SK-N-SH (cell line): ENCODE measurements at regions not wholly inside any gene's neighbourhood (a gene's known extent, or its start where the extent isn't known, plus 50 kb on each side); places are given as distances from the start of the nearest gene placed in this dataset.

Source experiments
- CTCF ChIA-PET: fragments of 300-600, 350-600 bp; formaldehyde crosslinking; extraction: SDS; loops from one replicate; lab custom pipeline; 2021; lab: Yijun Ruan, JAX
- POLR2A ChIA-PET: fragments of 350-600 bp; sonication (Branson Sonifier 250); formaldehyde crosslinking; extraction: SDS; loops from one replicate; lab custom pipeline; 2020; ENCODE audit warnings: antibody characterized with exemption, inconsistent platforms; lab: Yijun Ruan, JAX
- DNase-seq: peaks from one replicate; pipeline ENCODE4 v3.0.0; 2012
- H2AFZ ChIP-seq: fragments of 200-600 bp; sonication (generic); 2 replicates; pipeline ENCODE4 v1.8.1; 2016; ENCODE audit warnings: antibody characterized with exemption, mild to moderate bottlenecking, low read depth
- H3F3A ChIP-seq: fragments of 200-600 bp; sonication (generic); replicated peaks from 2 replicates; pipeline ENCODE3; 2016; ENCODE audit warnings: antibody characterized with exemption, mild to moderate bottlenecking; ENCODE audit not compliant: insufficient read depth
- H3K27ac ChIP-seq, 2 experiments: fragments of 200-500 bp in 1 of 2; fragments of 200-600 bp in 1 of 2; sonication (Bioruptor generic) in 1 of 2; sonication (generic), shearing (Covaris generic) in 1 of 2; 2 replicates each; pipeline versions ENCODE4 v1.5.1 to v1.6.1; 2014 to 2016; ENCODE audit warnings: low read depth in 2 of 2, inconsistent platforms in 1 of 2, low read length in 1 of 2, mild to moderate bottlenecking in 1 of 2, mixed read lengths in 1 of 2
- H3K27me3 ChIP-seq: fragments of 200-600 bp; sonication (generic), shearing (Covaris generic); 2 replicates; pipeline ENCODE4 v1.6.1; 2016; ENCODE audit warnings: mixed run types; ENCODE audit not compliant: insufficient read depth
- H3K36me3 ChIP-seq, 2 experiments: fragments of 200-500 bp in 1 of 2; fragments of 200-600 bp in 1 of 2; sonication (Bioruptor generic) in 1 of 2; sonication (generic) in 1 of 2; replicated peaks in 1 of 2; 2 replicates each; pipeline versions ENCODE3 to v1.5.1; 2014 to 2016; ENCODE audit warnings: low read length in 1 of 2, mild to moderate bottlenecking in 1 of 2; ENCODE audit not compliant: insufficient read depth in 2 of 2, control insufficient read depth in 1 of 2
- H3K4me1 ChIP-seq, 2 experiments: fragments of 200-500 bp in 1 of 2; fragments of 200-600 bp in 1 of 2; sonication (Bioruptor generic) in 1 of 2; sonication (generic), shearing (Covaris generic) in 1 of 2; 2 replicates each; pipeline versions ENCODE4 v1.5.1 to v1.6.1; 2014 to 2016; ENCODE audit warnings: low read depth in 1 of 2, low read length in 1 of 2, mixed run types in 1 of 2; ENCODE audit not compliant: insufficient read depth in 2 of 2, control insufficient read depth in 1 of 2
- H3K4me2 ChIP-seq: fragments of 200-600 bp; sonication (generic), shearing (Covaris generic); 2 replicates; pipeline ENCODE4 v1.6.1; 2017; ENCODE audit warnings: mixed run types
- H3K4me3 ChIP-seq, 2 experiments: fragments of 200-500 bp in 1 of 2; fragments of 200-600 bp in 1 of 2; sonication (Bioruptor generic) in 1 of 2; sonication (generic), shearing (Covaris generic) in 1 of 2; 2 replicates each; pipeline versions ENCODE4 v1.5.1 to v1.8.1; 2014 to 2016; ENCODE audit warnings: low read depth in 2 of 2, inconsistent platforms in 1 of 2, low read length in 1 of 2, mild to moderate bottlenecking in 1 of 2, mixed read lengths in 1 of 2, moderate library complexity in 1 of 2
- H3K79me2 ChIP-seq: fragments of 200-600 bp; sonication (generic); 2 replicates; pipeline ENCODE4 v1.8.1; 2017; ENCODE audit warnings: mild to moderate bottlenecking; ENCODE audit not compliant: insufficient read depth
- H3K9ac ChIP-seq: fragments of 200-600 bp; sonication (generic); 2 replicates; pipeline ENCODE4 v1.6.1; 2017; ENCODE audit warnings: mixed run types
- H3K9me2 ChIP-seq: fragments of 200-600 bp; sonication (generic); 2 replicates; pipeline ENCODE4 v1.6.1; 2017; ENCODE audit warnings: mixed run types
- H3K9me3 ChIP-seq: fragments of 200-600 bp; sonication (generic); 2 replicates; pipeline ENCODE4 v1.6.1; 2017; ENCODE audit warnings: mixed run types, mild to moderate bottlenecking, moderate library complexity
- H4K20me1 ChIP-seq: fragments of 200-600 bp; sonication (generic); 2 replicates; pipeline ENCODE4 v1.6.1; 2017; ENCODE audit warnings: mild to moderate bottlenecking, mixed run types; ENCODE audit not compliant: insufficient read depth
- CHD2 ChIP-seq: fragments of 150-350 bp; IDR thresholded peaks from 2 replicates; pipeline ENCODE4 v1.6.1; 2018; ENCODE audit warnings: low read length; ENCODE audit not compliant: partially characterized antibody
- EP300 ChIP-seq, 2 experiments: IDR thresholded peaks; 2 replicates each; pipeline versions ENCODE4 v1.4.0 to v1.6.1; 2012; ENCODE audit warnings: borderline replicate concordance in 1 of 2, low read depth in 1 of 2, low read length in 1 of 2
- FOSL2 ChIP-seq: IDR thresholded peaks from 2 replicates; pipeline ENCODE4 v1.4.0; 2012; ENCODE audit warnings: low read depth, mild to moderate bottlenecking, moderate library complexity, borderline replicate concordance
- FOXJ3 ChIP-seq: sonication (generic); formaldehyde crosslinking; IDR thresholded peaks from 2 replicates; pipeline ENCODE4 v1.5.1; 2020; ENCODE audit warnings: mild to moderate bottlenecking, missing genetic modification reagents
- FOXM1 ChIP-seq: IDR thresholded peaks from 2 replicates; pipeline ENCODE4 v1.4.0; 2012; ENCODE audit warnings: low read depth, mild to moderate bottlenecking
- GABPA ChIP-seq: IDR thresholded peaks from 2 replicates; pipeline ENCODE4 v1.4.0; 2012; ENCODE audit warnings: low read depth, mild to moderate bottlenecking
- GATA2 ChIP-seq: sonication (generic); formaldehyde crosslinking; IDR thresholded peaks from 2 replicates; pipeline ENCODE4 v1.5.0; 2020; ENCODE audit warnings: mild to moderate bottlenecking, missing genetic modification reagents
- MEF2A ChIP-seq: IDR thresholded peaks from 2 replicates; pipeline ENCODE4 v1.4.0; 2012; ENCODE audit warnings: low read depth, borderline replicate concordance
- MXI1 ChIP-seq: IDR thresholded peaks from 2 replicates; pipeline ENCODE4 v1.6.1; 2012; ENCODE audit warnings: mild to moderate bottlenecking, low read depth, low read length, improper control_type of control experiment
- POLR2AphosphoS5 ChIP-seq: IDR thresholded peaks from 2 replicates; pipeline ENCODE4 v1.6.1; 2012; ENCODE audit warnings: low read depth, low read length
- RAD21 ChIP-seq: IDR thresholded peaks from 2 replicates; pipeline ENCODE4 v1.6.1; 2012; ENCODE audit warnings: mild to moderate bottlenecking, low read length
- RFX5 ChIP-seq: IDR thresholded peaks from 2 replicates; pipeline ENCODE4 v1.6.1; 2012; ENCODE audit warnings: mild to moderate bottlenecking, improper control_type of control experiment, low read length
- RXRA ChIP-seq: IDR thresholded peaks from 2 replicates; pipeline ENCODE4 v1.4.0; 2012; ENCODE audit warnings: low read depth, mild to moderate bottlenecking, borderline replicate concordance
- SMC3 ChIP-seq: IDR thresholded peaks from 2 replicates; pipeline ENCODE4 v1.6.1; 2012; ENCODE audit warnings: low read depth, low read length, improper control_type of control experiment
- TAF1 ChIP-seq: IDR thresholded peaks from 2 replicates; pipeline ENCODE4 v1.6.1; 2012; ENCODE audit warnings: low read depth, mild to moderate bottlenecking, low read length, moderate library complexity, borderline replicate concordance
- TEAD4 ChIP-seq: IDR thresholded peaks from 2 replicates; pipeline ENCODE4 v1.4.0; 2012; ENCODE audit warnings: mild to moderate bottlenecking, borderline replicate concordance; ENCODE audit not compliant: insufficient read depth
- WGBS: methylation state at CpG from one replicate; pipeline ENCODE4 v1.1.6; 2017; ENCODE audit warnings: low lambda C conversion rate; 5-methylcytosine and 5-hydroxymethylcytosine counted together
- TF ChIP-seq, protein P1 (sequence below): IDR thresholded peaks from 2 replicates; pipeline ENCODE4; 2012
- TF ChIP-seq, protein P2 (sequence below): IDR thresholded peaks from 2 replicates; pipeline ENCODE4 v1.4.0; 2012; ENCODE audit warnings: low read depth, borderline replicate concordance
- TF ChIP-seq, protein P3 (sequence below): fragments of 150-350 bp; IDR thresholded peaks from 2 replicates; pipeline ENCODE4 v1.6.1; 2017; ENCODE audit warnings: antibody characterized with exemption, low read length, low read depth, borderline replicate concordance
- TF ChIP-seq, protein P4 (sequence below): IDR thresholded peaks from 2 replicates; pipeline ENCODE4 v1.4.0; 2012; ENCODE audit warnings: low read depth
- TF ChIP-seq, protein P5 (sequence below): fragments of 200-600 bp; sonication (generic); IDR thresholded peaks from 2 replicates; pipeline ENCODE4 v1.6.1; 2017; ENCODE audit warnings: antibody characterized with exemption, mild to moderate bottlenecking, moderate library complexity
- TF ChIP-seq, protein P6 (sequence below): fragments of 150-350 bp; IDR thresholded peaks from 2 replicates; pipeline ENCODE4 v1.6.1; 2016; ENCODE audit warnings: mild to moderate bottlenecking, low read depth, low read length

DNA sequence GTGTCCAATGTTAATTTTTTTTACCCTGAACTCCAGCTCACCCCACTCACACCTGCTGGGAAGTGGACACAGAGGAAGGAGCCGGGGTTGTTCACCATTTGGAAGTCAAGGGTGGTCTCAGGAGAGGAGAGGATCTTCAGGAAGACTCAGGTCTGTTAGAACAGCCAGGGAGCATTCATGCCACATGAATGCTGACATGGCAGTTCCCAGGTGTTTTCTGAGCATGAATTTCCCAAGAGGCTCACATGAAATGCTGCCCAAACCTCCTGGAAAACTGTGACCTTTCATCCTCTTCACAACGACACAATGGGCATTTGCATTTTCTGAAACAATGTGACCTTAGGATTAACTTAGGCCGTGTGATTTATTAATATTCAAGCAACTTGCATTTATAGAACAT lies 2409.2 kb downstream of the TP53TG3F start:
- no peaks in the 10 kb centered on the region for H3K36me3 ChIP-seq
- no peaks in the 10 kb centered on the region for H3K9me3 ChIP-seq
- WGBS = 0% methylated on average over 3 of the region's 3 CpGs
- no peak overlapping the region for H3K4me2 ChIP-seq
- no peak overlapping the region for H2AFZ ChIP-seq
- H3K9me2 ChIP-seq = no peaks in the 10 kb centered on the region
- H3K79me2 ChIP-seq = no peaks in the 10 kb centered on the region
- TF ChIP-seq FOXJ3 (CRISPR knock-in tag) (no peak), MXI1 (no peak), RAD21 (no peak), FOXM1 (no peak), TAF1 (no peak), POLR2AphosphoS5 (no peak), GABPA (no peak), EP300 (IDR thresholded peaks at IDR 0.05; ENCODE audit: borderline replicate concordance in 1 of 2, low read depth in 1 of 2, low read length in 1 of 2) (no peak), RXRA (no peak)
- TF ChIP-seq, protein P1, sequence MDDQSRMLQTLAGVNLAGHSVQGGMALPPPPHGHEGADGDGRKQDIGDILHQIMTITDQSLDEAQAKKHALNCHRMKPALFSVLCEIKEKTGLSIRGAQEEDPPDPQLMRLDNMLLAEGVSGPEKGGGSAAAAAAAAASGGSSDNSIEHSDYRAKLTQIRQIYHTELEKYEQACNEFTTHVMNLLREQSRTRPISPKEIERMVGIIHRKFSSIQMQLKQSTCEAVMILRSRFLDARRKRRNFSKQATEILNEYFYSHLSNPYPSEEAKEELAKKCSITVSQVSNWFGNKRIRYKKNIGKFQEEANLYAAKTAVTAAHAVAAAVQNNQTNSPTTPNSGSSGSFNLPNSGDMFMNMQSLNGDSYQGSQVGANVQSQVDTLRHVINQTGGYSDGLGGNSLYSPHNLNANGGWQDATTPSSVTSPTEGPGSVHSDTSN = no peak
- TF ChIP-seq, protein P2, sequence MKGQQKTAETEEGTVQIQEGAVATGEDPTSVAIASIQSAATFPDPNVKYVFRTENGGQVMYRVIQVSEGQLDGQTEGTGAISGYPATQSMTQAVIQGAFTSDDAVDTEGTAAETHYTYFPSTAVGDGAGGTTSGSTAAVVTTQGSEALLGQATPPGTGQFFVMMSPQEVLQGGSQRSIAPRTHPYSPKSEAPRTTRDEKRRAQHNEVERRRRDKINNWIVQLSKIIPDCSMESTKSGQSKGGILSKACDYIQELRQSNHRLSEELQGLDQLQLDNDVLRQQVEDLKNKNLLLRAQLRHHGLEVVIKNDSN = no peak
- TF ChIP-seq, protein P3, sequence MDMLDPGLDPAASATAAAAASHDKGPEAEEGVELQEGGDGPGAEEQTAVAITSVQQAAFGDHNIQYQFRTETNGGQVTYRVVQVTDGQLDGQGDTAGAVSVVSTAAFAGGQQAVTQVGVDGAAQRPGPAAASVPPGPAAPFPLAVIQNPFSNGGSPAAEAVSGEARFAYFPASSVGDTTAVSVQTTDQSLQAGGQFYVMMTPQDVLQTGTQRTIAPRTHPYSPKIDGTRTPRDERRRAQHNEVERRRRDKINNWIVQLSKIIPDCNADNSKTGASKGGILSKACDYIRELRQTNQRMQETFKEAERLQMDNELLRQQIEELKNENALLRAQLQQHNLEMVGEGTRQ = no peak
- TF ChIP-seq, protein P4, sequence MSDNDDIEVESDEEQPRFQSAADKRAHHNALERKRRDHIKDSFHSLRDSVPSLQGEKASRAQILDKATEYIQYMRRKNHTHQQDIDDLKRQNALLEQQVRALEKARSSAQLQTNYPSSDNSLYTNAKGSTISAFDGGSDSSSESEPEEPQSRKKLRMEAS = no peak
- no peak overlapping the region for H3K27ac ChIP-seq
- DNase-seq = no peak
- H3F3A ChIP-seq = no peaks in the 10 kb centered on the region
- no peak overlapping the region for H3K9ac ChIP-seq
- H3K4me1 ChIP-seq = no peaks in the 10 kb centered on the region
- H3K4me3 ChIP-seq = no peak overlapping the region
- CTCF ChIA-PET = no interaction called here
- POLR2A ChIA-PET = no interaction called here
- no peaks in the 10 kb centered on the region for H3K27me3 ChIP-seq
- no peaks in the 10 kb centered on the region for H4K20me1 ChIP-seq

DNA sequence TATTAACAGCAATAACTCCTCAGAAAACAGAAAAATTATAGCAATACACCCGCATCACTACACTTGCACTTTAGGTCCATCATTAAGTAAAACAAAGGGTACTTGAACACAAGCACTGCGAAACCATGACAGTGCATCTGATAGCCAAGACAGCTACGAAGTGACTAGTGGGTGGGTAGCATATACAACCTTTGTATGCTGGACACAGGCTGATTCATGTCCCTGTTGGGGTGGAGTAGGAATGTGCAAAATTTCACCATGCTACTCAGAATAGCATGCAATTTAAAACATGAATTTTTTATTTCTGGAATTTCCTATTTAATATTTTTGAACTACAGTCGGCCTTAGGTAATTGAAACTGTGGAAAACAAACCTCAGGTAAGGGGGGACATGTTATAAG lies 2414.1 kb downstream of the TP53TG3F start:
- Histone ChIP-seq H3K4me3 (no peak overlapping the region), H3K9ac (no peak overlapping the region), H3K4me2 (no peak overlapping the region), H3K9me2 (no peaks in the 10 kb centered on the region), H3K9me3 (no peaks in the 10 kb centered on the region), H2AFZ (no peak overlapping the region), H3K79me2 (no peaks in the 10 kb centered on the region), H3K27ac (no peak overlapping the region), H3K36me3 (no peaks in the 10 kb centered on the region), H4K20me1 (no peaks in the 10 kb centered on the region), H3F3A (no peaks in the 10 kb centered on the region), H3K27me3 (no peaks in the 10 kb centered on the region), H3K4me1 (no peaks in the 10 kb centered on the region)
- no peak for DNase-seq
- POLR2A ChIA-PET = no interaction called here
- WGBS = under 1% methylated on average over 4 of the region's 4 CpGs
- CTCF ChIA-PET = no interaction called here
- TF ChIP-seq, protein P5, sequence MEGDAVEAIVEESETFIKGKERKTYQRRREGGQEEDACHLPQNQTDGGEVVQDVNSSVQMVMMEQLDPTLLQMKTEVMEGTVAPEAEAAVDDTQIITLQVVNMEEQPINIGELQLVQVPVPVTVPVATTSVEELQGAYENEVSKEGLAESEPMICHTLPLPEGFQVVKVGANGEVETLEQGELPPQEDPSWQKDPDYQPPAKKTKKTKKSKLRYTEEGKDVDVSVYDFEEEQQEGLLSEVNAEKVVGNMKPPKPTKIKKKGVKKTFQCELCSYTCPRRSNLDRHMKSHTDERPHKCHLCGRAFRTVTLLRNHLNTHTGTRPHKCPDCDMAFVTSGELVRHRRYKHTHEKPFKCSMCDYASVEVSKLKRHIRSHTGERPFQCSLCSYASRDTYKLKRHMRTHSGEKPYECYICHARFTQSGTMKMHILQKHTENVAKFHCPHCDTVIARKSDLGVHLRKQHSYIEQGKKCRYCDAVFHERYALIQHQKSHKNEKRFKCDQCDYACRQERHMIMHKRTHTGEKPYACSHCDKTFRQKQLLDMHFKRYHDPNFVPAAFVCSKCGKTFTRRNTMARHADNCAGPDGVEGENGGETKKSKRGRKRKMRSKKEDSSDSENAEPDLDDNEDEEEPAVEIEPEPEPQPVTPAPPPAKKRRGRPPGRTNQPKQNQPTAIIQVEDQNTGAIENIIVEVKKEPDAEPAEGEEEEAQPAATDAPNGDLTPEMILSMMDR = no peak
- TF ChIP-seq SMC3 = no peak
- no peak for TF ChIP-seq MEF2A
- TF ChIP-seq, protein P1 = no peak
- TF ChIP-seq CHD2 = no peak
- no peak for TF ChIP-seq FOXJ3 (CRISPR knock-in tag)
- TF ChIP-seq GATA2 (CRISPR knock-in tag) = no peak
- no peak for TF ChIP-seq RAD21
- no peak for TF ChIP-seq RFX5
- no peak for TF ChIP-seq RXRA
- TF ChIP-seq, protein P6, sequence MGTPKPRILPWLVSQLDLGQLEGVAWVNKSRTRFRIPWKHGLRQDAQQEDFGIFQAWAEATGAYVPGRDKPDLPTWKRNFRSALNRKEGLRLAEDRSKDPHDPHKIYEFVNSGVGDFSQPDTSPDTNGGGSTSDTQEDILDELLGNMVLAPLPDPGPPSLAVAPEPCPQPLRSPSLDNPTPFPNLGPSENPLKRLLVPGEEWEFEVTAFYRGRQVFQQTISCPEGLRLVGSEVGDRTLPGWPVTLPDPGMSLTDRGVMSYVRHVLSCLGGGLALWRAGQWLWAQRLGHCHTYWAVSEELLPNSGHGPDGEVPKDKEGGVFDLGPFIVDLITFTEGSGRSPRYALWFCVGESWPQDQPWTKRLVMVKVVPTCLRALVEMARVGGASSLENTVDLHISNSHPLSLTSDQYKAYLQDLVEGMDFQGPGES = no peak
- TF ChIP-seq FOSL2 = no peak
- TF ChIP-seq TEAD4 = no peak
